Loucy (cell line): ENCODE measurements at regions not wholly inside any gene's neighbourhood (a gene's known extent, or its start where the extent isn't known, plus 50 kb on each side); places are given as distances from the start of the nearest gene placed in this dataset.

Experiments used
- H2AFZ ChIP-seq: fragments of 200-600 bp; sonication (generic); 2 replicates; pipeline ENCODE4 v1.6.0; 2016; ENCODE audit warnings: antibody characterized with exemption, mild to moderate bottlenecking, low read length, moderate library complexity
- H3F3A ChIP-seq: fragments of 200-600 bp; 2 replicates; pipeline ENCODE4 v1.6.0; 2016; ENCODE audit warnings: antibody characterized with exemption, low read depth, mild to moderate bottlenecking
- H3K27me3 ChIP-seq: fragments of 200-600 bp; sonication (generic); 2 replicates; pipeline ENCODE4 v1.6.1; 2014; ENCODE audit warnings: low read length, mild to moderate bottlenecking; ENCODE audit not compliant: insufficient read depth, poor library complexity, severe bottlenecking
- H3K36me3 ChIP-seq: fragments of 200-600 bp; sonication (generic); 2 replicates; pipeline ENCODE4 v1.6.1; 2016; ENCODE audit warnings: low read length; ENCODE audit not compliant: insufficient read depth
- H3K4me1 ChIP-seq: fragments of 200-600 bp; sonication (generic); 2 replicates; pipeline ENCODE4 v1.5.1; 2014; ENCODE audit warnings: low read length, mild to moderate bottlenecking; ENCODE audit not compliant: insufficient read depth, poor library complexity, severe bottlenecking
- H3K4me2 ChIP-seq: fragments of 200-600 bp; sonication (generic); 2 replicates; pipeline ENCODE4 v1.6.0; 2014; ENCODE audit warnings: antibody characterized with exemption, low read length, low read depth, mild to moderate bottlenecking; ENCODE audit not compliant: poor library complexity, severe bottlenecking
- H3K4me3 ChIP-seq: fragments of 200-600 bp; sonication (generic); 2 replicates; pipeline ENCODE4 v1.5.1; 2014; ENCODE audit warnings: low read length, mild to moderate bottlenecking, mixed read lengths; ENCODE audit not compliant: poor library complexity, severe bottlenecking
- H3K79me2 ChIP-seq: fragments of 200-600 bp; sonication (generic); 2 replicates; pipeline ENCODE4 v1.6.1; 2014; ENCODE audit warnings: low read length; ENCODE audit not compliant: insufficient read depth
- H3K9ac ChIP-seq: fragments of 200-600 bp; sonication (generic); 2 replicates; pipeline ENCODE4 v1.6.0; 2014; ENCODE audit warnings: mild to moderate bottlenecking, low read depth, low read length, moderate library complexity; ENCODE audit not compliant: poor library complexity, severe bottlenecking
- H3K9me2 ChIP-seq: fragments of 200-600 bp; sonication (generic); replicated peaks from 2 replicates; pipeline ENCODE4 v1.6.1; 2016; ENCODE audit warnings: low read depth, low read length, mixed read lengths
- H3K9me3 ChIP-seq: fragments of 200-600 bp; sonication (generic); 2 replicates; pipeline ENCODE4 v1.6.1; 2014; ENCODE audit warnings: mild to moderate bottlenecking, antibody characterized with exemption, low read length, low read depth; ENCODE audit not compliant: insufficient read depth
- H4K20me1 ChIP-seq: fragments of 200-600 bp; sonication (generic); 2 replicates; pipeline ENCODE4 v1.6.0; 2014; ENCODE audit warnings: antibody characterized with exemption, low read length, mild to moderate bottlenecking; ENCODE audit not compliant: insufficient read depth, poor library complexity, severe bottlenecking
- CTCF ChIP-seq: fragments of 200-600 bp; sonication (generic); conservative IDR thresholded peaks from 2 replicates; pipeline ENCODE4 v1.5.1; 2014; ENCODE audit warnings: mild to moderate bottlenecking, antibody characterized with exemption, low read length
- EZH2phosphoT487 ChIP-seq: fragments of 200-600 bp; IDR thresholded peaks from 2 replicates; pipeline ENCODE4 v1.6.1; 2018; ENCODE audit warnings: antibody characterized with exemption, mild to moderate bottlenecking, moderate library complexity, borderline replicate concordance

- Histone ChIP-seq H3K4me2 (no peak overlapping the region), H3F3A (no peaks in the 10 kb centered on the region), H3K9me3 (no peaks in the 10 kb centered on the region), H3K9me2 (no peaks in the 10 kb centered on the region), H3K36me3 (no peaks in the 10 kb centered on the region), H3K4me3 (no peak overlapping the region), H3K9ac (no peak overlapping the region), H3K79me2 (no peaks in the 10 kb centered on the region), H4K20me1 (no peaks in the 10 kb centered on the region), H3K4me1 (peaks cover 8% of the 10 kb centered on the region), H3K27me3 (no peaks in the 10 kb centered on the region), H2AFZ (no peak overlapping the region)
- TF ChIP-seq EZH2phosphoT487 (no peak), CTCF (no peak)
Observed at GRCh38 chr3:13167064-13167743, 94.0 kb upstream of the IQSEC1 start.

DNA sequence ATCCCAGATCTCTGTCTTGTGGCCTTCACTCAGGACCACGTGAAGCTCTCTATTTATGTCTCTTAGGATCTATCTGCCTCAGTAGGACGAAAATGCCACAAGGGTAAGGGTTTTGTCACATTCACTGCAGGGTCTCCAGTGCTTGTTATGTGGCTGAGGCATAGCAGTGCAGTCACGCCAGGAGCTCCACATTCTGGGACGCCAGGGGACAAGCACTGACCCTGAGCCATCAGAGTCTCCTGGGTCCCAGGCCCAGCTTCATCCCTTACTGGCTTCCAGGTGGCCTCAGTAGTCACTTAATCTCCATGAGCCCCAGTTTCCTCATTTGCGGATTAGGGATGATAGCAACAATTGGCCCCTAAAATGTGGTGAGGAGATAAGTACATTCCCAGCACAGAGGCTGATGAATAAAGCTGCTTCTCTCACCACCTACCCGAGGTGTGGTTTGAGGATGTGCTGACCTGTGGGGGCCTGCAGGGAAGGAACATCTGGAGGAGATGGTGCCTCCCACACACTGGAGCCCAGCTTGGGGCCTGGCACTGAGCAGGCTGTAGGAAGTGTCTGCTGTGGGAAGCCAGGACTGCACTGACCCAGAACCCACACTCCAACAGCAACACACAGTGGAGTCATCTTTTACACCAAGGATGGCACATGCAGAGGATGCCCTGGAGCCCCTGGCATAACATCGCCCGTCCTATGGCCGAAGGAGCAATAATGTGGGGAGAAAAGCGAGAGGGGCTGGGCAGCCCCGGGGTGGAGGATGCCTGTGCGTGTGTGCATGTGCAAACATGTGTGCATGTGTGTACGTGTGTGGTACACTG, 93.2 kb upstream of the IQSEC1 start:
- Histone ChIP-seq H3K4me3 (no peak overlapping the region), H3K4me1 (peaks cover 15% of the 10 kb centered on the region), H3K27me3 (no peaks in the 10 kb centered on the region), H2AFZ (no peak overlapping the region), H3F3A (no peaks in the 10 kb centered on the region), H3K9me3 (no peaks in the 10 kb centered on the region), H3K9ac (no peak overlapping the region), H4K20me1 (no peaks in the 10 kb centered on the region), H3K36me3 (no peaks in the 10 kb centered on the region), H3K79me2 (no peaks in the 10 kb centered on the region), H3K9me2 (no peaks in the 10 kb centered on the region), H3K4me2 (no peak overlapping the region)
- TF ChIP-seq EZH2phosphoT487 (no peak), CTCF (no peak)

GRCh38 chr3:13165576-13165975, 92.3 kb upstream of the IQSEC1 start:
- Histone ChIP-seq H3K79me2 (no peaks in the 10 kb centered on the region), H4K20me1 (no peaks in the 10 kb centered on the region), H3F3A (no peaks in the 10 kb centered on the region), H3K4me2 (no peak overlapping the region), H3K27me3 (no peaks in the 10 kb centered on the region), H3K9me3 (no peaks in the 10 kb centered on the region), H3K9ac (no peak overlapping the region), H3K4me3 (no peak overlapping the region), H2AFZ (no peak overlapping the region), H3K36me3 (no peaks in the 10 kb centered on the region), H3K9me2 (no peaks in the 10 kb centered on the region), H3K4me1 (peaks cover 24% of the 10 kb centered on the region)
- TF ChIP-seq EZH2phosphoT487 (no peak), CTCF (no peak)
